ENCODE measurements at regions not wholly inside any gene's neighbourhood (a gene's known extent, or its start where the extent isn't known, plus 50 kb on each side); places are given as distances from the start of the nearest gene placed in this dataset.
A peak's percentile ranks its signal among the peaks of the same experiment; 100 is the strongest.
"Not testable (repeated sequence)": the region's sequence is repeated elsewhere in the genome, so short reads cannot be mapped to it uniquely, and the experiment has no call there.

DNA sequence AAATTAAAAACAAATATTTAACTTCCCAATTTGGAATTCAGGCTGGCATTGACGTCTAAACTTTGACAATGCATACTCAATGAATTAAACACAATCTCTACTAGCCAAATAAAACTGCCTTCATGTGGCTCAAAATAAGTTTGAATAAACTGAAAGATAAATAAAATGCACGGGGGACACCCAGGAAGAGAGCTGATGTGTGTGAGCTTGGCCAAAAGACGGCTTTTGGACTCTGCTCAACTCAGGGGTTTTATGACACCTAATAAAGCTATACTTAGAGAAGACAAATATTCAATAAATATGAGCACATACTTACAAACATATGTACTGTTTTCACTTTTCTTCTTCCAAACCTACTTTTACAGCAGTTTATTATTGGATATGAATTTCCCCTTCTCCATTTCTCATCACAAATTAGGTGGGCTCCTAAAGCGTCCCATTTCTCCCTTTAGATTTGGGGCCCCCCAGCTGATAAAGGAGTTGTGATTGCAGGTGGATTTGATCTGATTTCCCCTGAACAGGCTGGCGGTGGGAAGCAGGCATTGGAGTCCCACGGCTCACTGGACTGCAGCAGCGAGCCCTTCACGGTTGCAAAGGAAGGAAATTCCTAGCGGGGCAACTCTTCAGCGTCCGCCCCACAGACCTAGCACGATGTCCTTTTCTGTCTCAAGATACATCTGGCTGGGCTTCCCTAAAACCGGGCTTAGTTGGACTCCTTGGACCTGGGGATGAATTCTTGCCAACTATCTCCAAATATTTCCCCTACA, 79.6 kb downstream of the INSIG1 start:
- no peak for DNase-seq (ENCODE audit: low read depth in 4 of 4, low spot score in 3 of 4)

DNA sequence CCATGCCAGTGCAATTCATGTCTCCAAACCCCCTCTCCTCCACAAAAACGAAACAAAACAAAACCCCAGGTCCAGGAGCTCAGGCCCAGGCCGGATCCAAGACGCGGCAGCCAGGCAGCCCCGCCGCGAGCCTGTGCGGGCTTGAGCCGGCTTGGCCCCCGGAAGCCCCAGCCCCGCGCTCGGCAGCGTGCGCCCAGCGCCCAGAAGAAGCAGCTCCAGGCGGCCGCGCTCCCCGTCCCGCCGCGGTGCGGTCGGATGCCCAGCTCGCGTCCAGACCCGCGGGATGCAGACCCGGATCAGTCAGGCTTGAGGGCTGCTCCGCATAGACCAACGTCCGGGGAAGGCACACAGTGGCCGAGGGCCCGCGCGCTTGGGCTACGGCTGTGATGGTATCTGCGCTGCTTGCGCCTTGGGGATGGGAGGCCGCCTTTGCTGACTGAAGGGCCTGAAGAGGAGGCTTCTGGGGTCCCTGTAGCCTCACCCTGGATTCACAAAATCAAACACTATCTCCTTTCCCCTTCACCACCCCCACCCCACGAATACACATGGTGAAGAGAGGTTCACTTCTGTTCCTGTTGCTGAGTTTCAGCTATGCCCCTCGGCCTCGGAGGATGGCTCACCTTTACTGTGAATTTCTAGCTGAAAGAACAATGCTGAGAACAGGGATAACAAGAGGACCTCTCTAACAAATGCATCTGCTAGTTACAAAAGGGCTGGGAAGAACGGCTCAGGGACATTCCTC, 79.9 kb upstream of the EN2 start:
- DNase-seq (ENCODE audit: low read depth in 4 of 4, low spot score in 3 of 4), result no peak

DNA sequence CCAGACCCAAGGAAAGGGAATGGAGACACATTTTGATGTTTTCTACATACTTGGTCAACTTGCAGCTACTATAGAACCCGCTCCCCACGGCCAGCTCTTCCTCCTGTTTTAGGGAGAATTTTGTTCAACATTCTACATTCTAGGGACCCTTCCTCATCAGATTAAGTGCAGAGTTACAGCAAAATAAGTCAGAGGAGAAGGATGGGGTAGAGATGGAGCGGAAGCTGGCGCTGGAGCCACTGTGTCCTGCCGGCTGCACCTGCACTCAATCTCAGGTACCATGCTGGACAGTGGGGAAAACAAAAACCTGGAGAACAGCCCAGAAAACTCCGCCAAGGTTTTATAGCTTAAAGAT, 79.4 kb upstream of the EN2 start:
- DNase-seq (ENCODE audit: low read depth in 4 of 4, low spot score in 3 of 4), result no peak

DNA sequence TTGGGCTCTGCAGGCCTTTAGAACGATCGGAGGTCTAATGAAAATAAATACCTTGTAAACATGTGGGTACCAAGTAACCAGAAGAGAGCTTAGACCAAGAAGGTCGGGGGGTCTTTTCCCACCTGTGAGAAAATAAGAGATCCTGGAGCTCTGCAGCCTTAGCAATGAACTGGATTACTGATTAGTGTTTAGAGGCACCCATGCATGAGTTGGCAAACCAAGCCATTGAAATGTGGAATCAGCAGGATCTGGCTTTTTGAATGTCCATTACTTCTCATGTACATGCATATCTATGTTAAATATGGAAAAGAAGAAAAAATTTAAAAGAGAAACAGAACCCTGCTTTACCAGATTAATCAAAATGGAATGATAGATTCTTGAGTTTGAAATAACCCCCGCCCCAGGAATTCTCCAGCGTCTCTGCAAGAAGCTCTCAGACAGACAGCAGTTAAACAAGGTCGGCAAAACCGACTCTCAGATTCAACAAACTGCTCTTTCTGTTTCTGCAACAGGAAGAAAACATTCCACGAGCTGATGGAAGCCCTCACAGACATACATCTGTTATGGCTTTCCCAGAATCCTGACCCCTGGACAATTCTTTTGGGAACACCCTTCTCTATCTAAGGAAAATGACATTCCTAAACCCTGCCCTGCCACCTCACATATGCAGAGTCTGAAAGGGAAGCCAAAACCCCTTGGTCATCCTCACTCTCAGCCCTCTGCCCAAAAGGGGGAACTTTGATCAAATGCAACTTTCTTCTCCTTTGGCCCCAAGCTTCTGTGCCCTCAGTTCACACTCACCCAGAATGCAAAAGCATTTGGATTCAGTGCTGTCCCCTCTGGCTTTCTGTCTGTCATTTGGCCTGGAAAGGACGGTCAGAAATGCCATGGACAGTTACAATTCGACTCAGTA, 78.7 kb upstream of the EN2 start:
- DNase-seq (ENCODE audit: low read depth in 4 of 4, low spot score in 3 of 4), result no peak

DNA sequence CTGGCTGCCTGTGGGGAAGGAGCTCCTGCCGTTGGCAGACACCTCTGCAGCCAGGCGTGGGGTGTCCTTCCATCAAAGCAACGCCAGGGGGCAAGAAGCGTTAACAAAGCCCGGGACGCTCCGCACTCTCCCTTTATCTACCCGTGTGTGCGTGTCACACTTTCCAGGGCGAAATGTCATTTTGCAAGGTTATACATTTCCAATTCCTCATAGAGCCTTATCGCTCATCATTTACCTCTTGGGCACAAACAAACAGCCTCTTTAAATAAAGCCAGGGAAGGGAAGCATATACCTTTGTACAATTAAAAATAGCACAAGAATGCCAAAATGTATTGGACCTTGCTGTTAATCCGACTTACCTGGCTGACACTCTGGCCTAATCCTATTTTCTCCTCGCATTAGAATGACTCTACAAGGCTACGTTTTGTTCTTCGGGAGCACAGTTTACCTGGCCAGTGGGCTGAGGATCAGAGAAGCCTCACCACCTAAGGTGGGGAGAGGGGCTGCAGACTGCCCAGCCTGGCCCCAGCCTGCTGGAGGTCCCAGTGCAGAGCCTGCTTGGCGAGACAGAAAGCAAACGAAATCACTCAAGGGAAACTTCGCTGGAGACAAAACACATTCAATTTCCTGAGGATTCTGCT, 77.6 kb upstream of the EN2 start:
- DNase-seq (ENCODE audit: low read depth in 4 of 4, low spot score in 3 of 4), result peak in 1 of 4 donors; percentile 51

DNA sequence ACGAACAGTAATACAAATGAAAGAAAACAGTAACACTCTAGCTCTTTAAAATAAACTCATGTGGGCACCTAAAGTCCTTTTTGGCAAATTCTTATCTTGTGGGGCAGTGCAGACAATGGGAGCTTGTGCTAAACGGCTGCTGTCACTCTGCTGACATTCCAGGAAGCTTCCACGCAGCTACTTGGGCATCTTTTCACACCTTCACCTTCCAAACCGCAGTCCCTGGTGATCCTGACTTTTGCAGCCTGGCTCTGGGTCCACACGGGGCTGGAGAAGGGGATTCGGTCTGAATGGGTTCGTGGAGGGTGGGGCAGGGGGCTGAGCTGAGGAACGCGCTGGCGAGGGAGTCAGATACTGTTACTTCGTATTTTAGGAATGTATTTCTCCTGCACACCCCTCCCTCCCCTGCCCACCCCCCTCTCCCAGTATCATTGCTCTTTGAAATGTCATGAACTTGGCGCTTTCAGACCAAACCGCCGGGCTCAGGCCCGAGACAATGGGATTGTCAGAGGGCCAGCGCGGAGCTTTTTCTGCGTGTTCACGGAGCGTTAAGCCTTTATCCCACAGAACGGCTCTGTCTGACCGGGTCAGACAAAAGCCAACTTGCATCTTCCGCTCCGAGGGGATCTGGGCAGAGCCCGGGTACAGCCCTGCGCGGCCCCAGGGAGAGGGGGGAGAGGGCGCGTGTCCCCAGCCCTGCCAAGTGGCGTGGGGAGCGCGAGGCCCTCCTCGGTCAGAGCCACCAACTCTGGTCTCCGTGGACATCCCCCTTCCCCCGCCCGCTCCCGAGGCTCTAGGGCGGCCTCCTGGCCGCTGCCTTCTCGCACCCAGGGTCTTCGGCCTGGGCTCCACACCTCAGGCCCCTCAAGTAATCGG, 76.7 kb upstream of the EN2 start:
- no peak for DNase-seq (ENCODE audit: low read depth in 4 of 4, low spot score in 3 of 4)

DNA sequence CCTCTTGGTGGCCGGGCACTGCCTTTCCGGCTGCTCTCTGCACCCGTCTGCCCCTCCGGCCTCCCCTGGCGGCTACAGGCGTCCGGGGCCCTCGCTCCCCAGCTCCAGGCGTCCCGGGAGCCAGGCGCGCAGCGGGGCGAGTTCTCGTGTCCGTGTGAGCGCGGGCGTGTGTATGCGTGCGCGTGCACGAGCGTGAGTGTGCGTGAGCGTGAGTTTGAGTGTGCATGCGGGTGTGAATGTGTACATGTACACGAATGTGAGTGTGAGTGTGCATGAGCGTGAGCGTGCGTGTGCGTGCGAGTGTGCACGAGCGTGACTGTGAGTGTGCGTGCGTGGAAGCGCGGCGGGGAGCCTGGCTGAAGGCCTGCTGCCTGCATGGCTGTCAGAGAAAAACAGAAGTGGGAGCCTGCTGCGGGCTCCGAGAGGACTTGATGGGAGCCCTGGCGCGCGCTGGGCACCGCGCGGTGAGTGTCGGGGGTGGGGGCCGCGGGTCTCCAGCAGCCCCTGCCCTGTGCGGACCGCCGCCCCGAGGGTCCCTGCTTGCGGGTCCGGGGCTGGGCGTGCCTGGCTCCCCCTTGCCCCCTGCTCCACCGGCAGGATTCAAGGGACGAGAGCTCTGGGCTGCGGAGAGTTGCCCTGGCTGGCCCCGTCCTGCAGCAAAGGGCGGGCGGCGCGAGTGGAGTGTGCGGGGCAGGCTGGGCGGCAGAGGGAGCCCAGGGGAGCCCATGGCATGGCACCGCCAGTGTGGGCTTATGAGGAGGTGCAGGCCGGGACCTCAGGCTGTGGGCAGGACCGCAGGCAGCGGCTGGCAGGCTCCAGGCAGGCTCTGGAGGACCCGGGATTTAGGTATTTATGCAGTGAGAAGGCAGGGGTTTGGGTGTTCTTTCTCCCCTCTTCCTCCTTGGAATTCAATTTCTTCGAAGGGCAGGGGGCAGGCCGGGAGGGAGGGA, 75.8 kb upstream of the EN2 start:
- no peak for DNase-seq (ENCODE audit: low read depth in 4 of 4, low spot score in 3 of 4)

DNA sequence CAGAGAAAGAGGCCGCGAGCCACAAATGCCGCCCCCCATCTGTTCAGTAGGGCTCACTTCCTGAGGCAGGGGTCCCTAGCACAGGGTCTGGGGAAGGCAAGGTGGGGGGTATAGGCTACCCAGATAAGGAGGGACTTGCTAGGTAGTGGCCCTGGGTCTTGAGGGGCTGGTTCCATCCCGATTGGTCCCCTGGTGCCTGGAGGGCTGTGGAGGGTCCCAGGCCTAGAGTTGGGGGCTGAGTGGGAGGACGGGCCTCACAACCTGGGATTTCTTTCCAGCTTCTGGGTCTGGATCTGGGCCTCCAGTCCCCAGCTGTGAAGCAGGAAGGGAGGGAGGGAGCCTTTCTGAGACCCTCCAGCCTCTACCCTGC, 75.1 kb upstream of the EN2 start:
- DNase-seq (ENCODE audit: low read depth in 4 of 4, low spot score in 3 of 4), result no peak

DNA sequence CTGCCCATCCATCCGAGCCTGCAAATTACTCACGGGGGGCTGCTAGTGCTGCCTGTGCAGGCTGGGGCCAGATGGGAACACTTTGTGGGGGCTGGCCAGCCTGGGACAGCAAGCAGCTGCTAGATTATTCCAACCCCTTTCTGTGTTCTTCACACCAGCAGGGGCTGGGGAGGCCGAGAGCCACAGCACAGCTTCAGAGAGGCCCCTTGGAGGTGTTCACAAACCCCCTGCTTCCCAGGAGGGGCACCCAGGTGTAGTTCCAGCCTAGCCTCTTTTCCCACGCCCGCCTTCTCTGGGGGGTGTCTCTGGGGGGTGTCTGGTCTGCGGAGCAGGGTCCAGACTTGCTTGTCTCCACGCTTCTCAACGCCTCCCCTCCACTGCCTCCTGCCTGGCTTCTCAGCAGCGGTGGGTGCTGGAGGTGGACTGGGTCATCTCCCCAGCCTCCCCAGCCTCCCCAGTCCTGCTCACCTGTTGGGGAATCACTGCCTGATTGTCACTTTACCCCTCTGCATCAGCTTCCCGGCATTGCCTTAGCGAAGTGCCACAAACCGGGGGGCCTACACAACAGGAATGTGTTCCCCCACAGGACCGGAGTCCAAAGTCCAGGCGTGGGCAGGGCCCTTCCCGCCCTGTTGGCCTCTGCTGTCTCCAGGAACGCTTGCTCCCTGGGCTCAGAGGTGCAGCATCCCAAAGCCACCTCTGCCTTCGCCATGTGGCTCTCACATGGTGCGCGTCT, 74.0 kb upstream of the EN2 start:
- no peak for DNase-seq (ENCODE audit: low read depth in 4 of 4, low spot score in 3 of 4)

DNA sequence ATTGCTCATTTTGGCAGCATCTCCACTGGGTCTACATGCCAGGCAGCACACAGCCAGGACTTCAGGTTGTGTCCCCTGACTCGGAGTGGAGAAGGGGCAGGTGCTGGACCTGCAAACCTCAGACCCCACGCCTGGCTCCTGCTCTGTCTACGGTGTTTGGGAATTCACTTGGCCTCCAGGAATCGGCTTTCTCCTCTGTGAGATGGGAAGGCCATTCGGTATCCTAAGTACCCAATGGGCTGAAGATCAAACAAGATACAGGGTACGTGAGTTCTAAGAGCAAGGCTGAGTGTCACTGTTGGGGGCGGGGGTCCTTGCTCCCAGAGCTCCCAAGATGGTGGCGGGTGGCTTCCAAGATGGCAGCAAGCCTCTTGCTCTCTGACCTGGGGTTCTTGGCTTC, 73.2 kb upstream of the EN2 start:
- DNase-seq (ENCODE audit: low read depth in 4 of 4, low spot score in 3 of 4), result no peak

DNA sequence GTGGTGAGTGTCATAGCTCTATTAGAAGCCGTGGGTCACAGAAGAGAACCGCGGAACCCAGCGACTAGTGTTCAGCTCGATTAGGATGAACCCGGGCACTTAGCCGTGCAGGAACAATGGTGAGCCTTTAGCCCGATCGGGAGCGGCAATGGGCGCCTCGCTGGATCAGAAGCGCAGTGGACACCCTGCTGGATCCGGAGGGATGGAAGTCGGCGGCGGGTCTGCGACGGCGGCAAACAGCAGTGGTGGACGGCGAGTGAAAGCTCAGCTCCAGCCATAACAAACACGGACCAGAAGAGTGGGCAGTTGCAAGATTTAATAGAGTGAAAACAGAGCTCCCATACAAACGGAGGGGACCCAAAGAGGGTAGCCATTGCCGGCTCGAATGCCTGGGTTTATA, 72.7 kb upstream of the EN2 start:
- not testable (repeated sequence) for DNase-seq (ENCODE audit: low read depth in 4 of 4, low spot score in 3 of 4)

DNA sequence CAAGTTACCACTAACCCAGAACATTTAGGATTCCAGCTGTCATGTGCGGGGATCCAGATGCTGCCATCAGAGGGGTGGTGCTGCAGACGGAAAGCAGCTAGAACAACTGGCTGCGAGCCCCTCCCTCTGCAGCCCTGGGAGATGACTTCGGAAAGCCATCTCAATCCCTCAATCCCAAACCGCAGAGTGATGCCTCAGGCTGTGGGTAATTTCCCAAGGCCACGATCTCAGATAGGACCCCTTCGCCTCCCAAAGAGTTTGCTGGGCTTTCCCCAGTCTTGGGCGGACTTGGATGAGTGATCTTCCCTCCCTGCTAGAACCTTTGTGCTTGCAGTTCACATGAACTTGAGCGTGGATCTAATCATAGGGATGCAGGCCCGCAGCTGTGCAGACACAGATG, 71.3 kb upstream of the EN2 start:
- no peak for DNase-seq (ENCODE audit: low read depth in 4 of 4, low spot score in 3 of 4)

DNA sequence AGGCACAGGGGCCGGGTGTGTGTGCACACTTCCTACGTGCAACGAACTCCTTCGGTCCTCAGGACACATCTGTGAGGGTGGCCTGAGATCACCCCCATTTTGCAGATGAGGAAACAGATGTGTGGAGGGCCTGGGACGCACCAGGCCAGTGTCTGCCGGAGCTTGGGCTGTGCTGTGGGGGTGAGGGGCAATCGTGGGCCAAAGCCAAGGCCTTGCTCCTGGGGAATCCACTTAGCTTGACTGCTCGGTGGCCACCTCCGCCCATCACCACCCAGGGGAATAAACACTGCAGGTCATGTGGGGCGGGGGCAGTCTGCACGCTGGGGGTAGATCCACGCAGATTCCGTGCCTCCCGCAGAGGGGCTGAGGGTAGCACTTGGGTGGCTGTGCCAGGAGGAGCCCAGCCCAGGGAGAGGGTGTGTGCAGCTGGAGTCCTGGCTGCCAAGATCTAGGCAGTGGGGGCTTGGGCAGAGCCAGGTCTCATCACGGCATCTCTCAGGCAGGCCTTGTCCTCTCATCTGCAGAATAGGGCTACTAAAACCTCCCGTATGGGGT, 70.8 kb upstream of the EN2 start:
- no peak for DNase-seq (ENCODE audit: low read depth in 4 of 4, low spot score in 3 of 4)

DNA sequence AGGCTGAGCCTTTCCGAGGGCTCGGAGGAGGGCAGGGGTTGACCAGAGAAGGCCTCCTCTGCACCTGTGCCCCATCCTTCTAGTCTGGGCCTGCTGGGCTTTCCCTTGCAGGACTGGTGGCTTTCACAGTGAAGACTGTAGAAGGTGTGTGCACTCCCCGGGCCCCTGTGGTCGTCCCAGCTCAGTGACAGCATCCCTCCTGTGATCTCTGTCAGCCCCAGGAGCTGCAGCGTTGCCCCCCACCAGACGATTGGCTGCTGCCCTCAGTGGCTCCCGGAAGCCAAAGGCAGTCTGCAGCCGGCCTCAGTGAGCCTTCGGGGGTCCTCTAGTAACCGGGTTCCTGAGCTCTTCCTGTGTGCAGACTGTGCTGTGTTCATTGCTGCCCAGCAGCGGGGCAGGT, 69.4 kb upstream of the EN2 start:
- no peak for DNase-seq (ENCODE audit: low read depth in 4 of 4, low spot score in 3 of 4)

DNA sequence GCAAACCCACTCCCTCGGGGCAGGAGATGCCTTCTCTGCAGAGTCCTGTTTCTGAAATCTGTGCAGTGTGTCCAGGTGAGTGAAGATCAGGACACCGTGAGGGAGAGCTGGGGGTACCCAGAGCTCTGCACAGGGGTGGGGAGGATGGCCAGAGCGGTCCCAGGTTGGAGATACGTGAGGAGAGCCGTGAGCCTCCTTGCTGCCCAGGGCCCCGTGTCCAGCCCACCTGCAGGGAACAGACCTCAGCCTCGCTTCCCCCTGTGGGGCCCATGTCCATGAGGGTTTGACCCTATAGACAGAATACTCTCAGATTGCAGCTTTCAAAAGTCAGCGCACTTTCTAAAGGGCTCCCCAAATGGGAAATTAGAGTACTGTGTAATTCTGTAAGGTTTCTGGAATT, 66.5 kb upstream of the EN2 start:
- DNase-seq (ENCODE audit: low read depth in 4 of 4, low spot score in 3 of 4), result no peak

DNA sequence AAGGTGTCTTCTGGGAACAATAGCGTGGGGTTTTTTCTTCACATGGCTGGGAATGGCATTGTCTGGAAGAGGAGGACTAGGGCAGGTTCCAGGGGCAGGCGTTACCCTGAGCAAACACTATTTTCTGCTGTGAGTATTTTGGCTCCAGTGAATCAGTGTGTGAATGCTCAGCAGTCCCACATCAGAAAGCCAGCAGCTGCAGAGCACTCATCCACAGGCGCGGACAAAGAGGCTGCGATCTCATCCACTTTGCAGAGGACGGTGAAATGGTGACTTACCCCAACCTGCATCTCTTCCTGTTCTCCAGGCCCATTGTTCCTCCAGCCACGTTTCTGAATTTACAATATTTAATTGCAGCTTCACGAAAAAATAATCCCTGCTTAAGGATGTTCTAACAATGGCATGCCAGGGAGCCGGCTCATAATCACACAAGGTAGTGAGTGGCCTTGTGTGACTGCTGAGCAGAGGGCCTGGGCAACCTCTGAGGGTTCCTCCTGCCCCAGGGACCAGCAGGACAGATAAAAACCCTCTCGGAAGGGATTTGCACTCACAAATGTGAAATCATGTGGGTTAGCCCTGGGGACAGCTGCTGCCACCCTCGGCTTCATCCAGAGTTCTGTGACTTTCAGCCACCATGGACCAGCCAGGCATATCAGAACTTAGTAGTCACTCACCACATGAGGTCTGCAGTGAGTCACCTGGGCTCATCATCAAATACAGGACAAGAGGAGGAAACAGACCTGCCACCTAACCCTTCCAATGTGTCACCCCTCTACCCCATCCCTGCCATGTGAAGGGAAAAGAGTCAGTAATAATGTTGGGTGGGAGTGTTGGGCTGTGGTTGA, 65.0 kb upstream of the EN2 start:
- DNase-seq (ENCODE audit: low read depth in 4 of 4, low spot score in 3 of 4), result no peak

DNA sequence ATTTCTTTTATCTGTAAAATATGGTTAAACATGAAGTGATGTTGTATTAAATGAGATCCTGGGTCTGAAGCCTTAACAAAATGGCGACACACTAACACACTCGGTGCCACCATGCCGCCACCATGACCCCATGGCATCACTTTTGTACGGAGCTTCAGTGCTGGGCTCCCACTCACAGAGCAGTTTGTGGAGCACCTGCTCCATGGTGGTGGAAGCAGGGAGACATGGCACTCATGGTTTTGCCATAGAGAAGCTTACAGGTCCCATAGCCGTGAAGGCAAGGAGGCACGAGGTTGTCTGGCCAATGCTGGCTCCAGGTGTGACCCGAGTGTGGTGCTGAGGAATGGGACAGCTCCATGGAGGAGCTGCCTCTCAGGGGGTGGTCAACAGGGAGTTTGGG, 63.5 kb upstream of the EN2 start:
- no peak for DNase-seq (ENCODE audit: low read depth in 4 of 4, low spot score in 3 of 4)

All from right renal pelvis (tissue), 4 donors.